ENCODE measurements at regions not wholly inside any gene's neighbourhood (a gene's known extent, or its start where the extent isn't known, plus 50 kb on each side); places are given as distances from the start of the nearest gene placed in this dataset.

DNA sequence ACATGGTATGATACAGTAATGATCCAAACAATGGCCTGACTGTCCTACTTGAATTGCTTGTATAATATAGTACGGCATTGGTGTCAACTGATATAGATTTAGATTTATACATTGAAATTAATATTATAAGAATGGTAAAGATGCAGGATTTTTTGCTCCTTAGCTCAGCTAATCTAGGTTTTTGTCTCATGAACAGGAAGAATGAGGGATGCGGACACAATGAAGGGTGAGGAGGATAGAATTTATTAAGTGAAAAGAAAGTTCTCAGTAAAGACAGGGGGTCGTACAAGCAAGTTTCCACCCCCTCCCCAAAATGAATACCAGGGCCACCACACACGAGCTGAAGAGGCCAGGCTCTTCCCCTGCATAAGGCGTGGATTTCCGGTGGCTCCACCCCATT is 96.1 kb downstream of the KCNA5 start:
- Histone ChIP-seq H3K4me2 (ENCODE audit: low read length) (no peak overlapping the region), H3K9me2 (ENCODE audit: insufficient read depth, low read length) (no peaks in the 10 kb centered on the region), H3K4me3 (ENCODE audit: low read depth, low read length, poor library complexity, severe bottlenecking) (no peak overlapping the region), H4K20me1 (ENCODE audit: insufficient read depth, low read length) (no peaks in the 10 kb centered on the region), H3K4me1 (ENCODE audit: insufficient read depth, low read length, poor library complexity, severe bottlenecking) (no peaks in the 10 kb centered on the region), H3K36me3 (ENCODE audit: insufficient read depth, low read length) (no peaks in the 10 kb centered on the region), H3K27ac (ENCODE audit: low read depth, low read length, poor library complexity, severe bottlenecking) (no peak overlapping the region), H2AFZ (ENCODE audit: low read length) (no peak overlapping the region), H3K9me3 (ENCODE audit: low read length) (no peaks in the 10 kb centered on the region), H3K79me2 (ENCODE audit: insufficient read depth, low read depth, low read length) (no peaks in the 10 kb centered on the region)
- no peak for TF ChIP-seq EZH2phosphoT487 (IDR thresholded peaks at IDR 0.05; ENCODE audit: borderline replicate concordance, low read depth, low read length)
- TF ChIP-seq, protein P1, sequence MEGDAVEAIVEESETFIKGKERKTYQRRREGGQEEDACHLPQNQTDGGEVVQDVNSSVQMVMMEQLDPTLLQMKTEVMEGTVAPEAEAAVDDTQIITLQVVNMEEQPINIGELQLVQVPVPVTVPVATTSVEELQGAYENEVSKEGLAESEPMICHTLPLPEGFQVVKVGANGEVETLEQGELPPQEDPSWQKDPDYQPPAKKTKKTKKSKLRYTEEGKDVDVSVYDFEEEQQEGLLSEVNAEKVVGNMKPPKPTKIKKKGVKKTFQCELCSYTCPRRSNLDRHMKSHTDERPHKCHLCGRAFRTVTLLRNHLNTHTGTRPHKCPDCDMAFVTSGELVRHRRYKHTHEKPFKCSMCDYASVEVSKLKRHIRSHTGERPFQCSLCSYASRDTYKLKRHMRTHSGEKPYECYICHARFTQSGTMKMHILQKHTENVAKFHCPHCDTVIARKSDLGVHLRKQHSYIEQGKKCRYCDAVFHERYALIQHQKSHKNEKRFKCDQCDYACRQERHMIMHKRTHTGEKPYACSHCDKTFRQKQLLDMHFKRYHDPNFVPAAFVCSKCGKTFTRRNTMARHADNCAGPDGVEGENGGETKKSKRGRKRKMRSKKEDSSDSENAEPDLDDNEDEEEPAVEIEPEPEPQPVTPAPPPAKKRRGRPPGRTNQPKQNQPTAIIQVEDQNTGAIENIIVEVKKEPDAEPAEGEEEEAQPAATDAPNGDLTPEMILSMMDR (conservative IDR thresholded peaks at IDR 0.05; ENCODE audit: low read length): no peak
- intact Hi-C loops (cut with micrococcal nuclease; ENCODE audit: unreplicated experiment): no loop called here
- no peak for DNase-seq (ENCODE audit: low spot score)
- ChIA-PET POLR2A (interaction anchor here (0.5 kb wide), 1 partner anchor 51 kb away, joined by 3 read pairs; no protein-coding TSS in a partner anchor), CTCF (ENCODE audit: unreplicated experiment) (no interaction called here)
- BruUV-seq (replicated peaks): no TSS peak

DNA sequence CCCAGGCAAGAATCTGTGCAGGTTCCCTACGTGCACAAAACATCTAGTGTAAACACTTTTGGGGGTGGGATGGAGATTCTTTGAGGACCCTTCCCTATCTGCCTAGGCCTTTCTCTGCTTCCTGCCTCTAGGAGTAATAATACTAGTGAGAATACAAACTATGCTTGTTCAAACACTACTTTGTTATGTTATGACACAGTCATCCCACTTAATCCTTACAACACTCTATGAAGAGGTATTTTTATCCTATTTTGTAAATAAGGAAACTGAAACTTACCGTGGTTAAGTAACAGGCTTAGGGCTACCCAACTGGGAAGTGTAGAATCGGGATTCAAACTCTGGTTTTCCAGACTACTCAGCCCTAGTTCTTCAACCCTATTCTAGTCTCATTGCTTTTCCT is 96.5 kb downstream of the KCNA5 start:
- Histone ChIP-seq H3K9me2 (ENCODE audit: insufficient read depth, low read length) (no peaks in the 10 kb centered on the region), H3K27ac (ENCODE audit: low read depth, low read length, poor library complexity, severe bottlenecking) (no peak overlapping the region), H3K9me3 (ENCODE audit: low read length) (no peaks in the 10 kb centered on the region), H2AFZ (ENCODE audit: low read length) (no peak overlapping the region), H4K20me1 (ENCODE audit: insufficient read depth, low read length) (no peaks in the 10 kb centered on the region), H3K4me1 (ENCODE audit: insufficient read depth, low read length, poor library complexity, severe bottlenecking) (no peaks in the 10 kb centered on the region), H3K4me3 (ENCODE audit: low read depth, low read length, poor library complexity, severe bottlenecking) (no peak overlapping the region), H3K4me2 (ENCODE audit: low read length) (no peak overlapping the region), H3K79me2 (ENCODE audit: insufficient read depth, low read depth, low read length) (no peaks in the 10 kb centered on the region), H3K36me3 (ENCODE audit: insufficient read depth, low read length) (no peaks in the 10 kb centered on the region)
- ChIA-PET CTCF (ENCODE audit: unreplicated experiment) (no interaction called here), POLR2A (no interaction called here)
- no TSS peak for BruUV-seq (replicated peaks)
- intact Hi-C loops (cut with micrococcal nuclease; ENCODE audit: unreplicated experiment): no loop called here
- DNase-seq (ENCODE audit: low spot score): no peak
- TF ChIP-seq, protein P1 (conservative IDR thresholded peaks at IDR 0.05; ENCODE audit: low read length): no peak
- no peak for TF ChIP-seq EZH2phosphoT487 (IDR thresholded peaks at IDR 0.05; ENCODE audit: borderline replicate concordance, low read depth, low read length)

DNA sequence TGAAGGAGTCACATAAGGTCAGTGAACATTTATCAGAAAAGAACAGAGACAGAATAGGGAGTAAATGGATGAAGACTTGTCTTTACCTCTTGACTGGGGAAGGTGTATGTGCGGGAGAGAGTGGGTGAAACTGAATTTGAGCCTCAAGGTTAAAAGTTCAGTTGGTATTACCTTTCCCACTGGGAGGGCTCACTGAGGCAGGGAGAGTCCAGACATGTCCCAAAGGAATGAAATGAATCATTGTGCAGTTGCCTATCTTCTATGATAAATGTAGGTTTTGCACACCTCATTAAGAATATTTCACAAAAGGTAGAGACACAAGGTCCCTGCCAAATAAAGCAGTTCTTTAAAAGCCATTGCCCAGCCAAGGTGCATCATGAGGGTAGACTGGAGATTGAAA is 105.2 kb downstream of the KCNA5 start:
- H3K4me2 ChIP-seq (ENCODE audit: low read length): no peak overlapping the region
- H3K4me1 ChIP-seq (ENCODE audit: insufficient read depth, low read length, poor library complexity, severe bottlenecking): no peaks in the 10 kb centered on the region
- H3K36me3 ChIP-seq (ENCODE audit: insufficient read depth, low read length): no peaks in the 10 kb centered on the region
- no peaks in the 10 kb centered on the region for H3K9me3 ChIP-seq (ENCODE audit: low read length)
- H3K27ac ChIP-seq (ENCODE audit: low read depth, low read length, poor library complexity, severe bottlenecking): no peak overlapping the region
- intact Hi-C loops (cut with micrococcal nuclease; ENCODE audit: unreplicated experiment): no loop called here
- ChIA-PET POLR2A (no interaction called here), CTCF (ENCODE audit: unreplicated experiment) (no interaction called here)
- no peak for DNase-seq (ENCODE audit: low spot score)
- no peaks in the 10 kb centered on the region for H3K9me2 ChIP-seq (ENCODE audit: insufficient read depth, low read length)
- no peaks in the 10 kb centered on the region for H4K20me1 ChIP-seq (ENCODE audit: insufficient read depth, low read length)
- H3K4me3 ChIP-seq (ENCODE audit: low read depth, low read length, poor library complexity, severe bottlenecking): no peak overlapping the region
- no peaks in the 10 kb centered on the region for H3K79me2 ChIP-seq (ENCODE audit: insufficient read depth, low read depth, low read length)
- H2AFZ ChIP-seq (ENCODE audit: low read length): no peak overlapping the region
- no TSS peak for BruUV-seq (replicated peaks)
- TF ChIP-seq, protein P1 (conservative IDR thresholded peaks at IDR 0.05; ENCODE audit: low read length): no peak
- no peak for TF ChIP-seq EZH2phosphoT487 (IDR thresholded peaks at IDR 0.05; ENCODE audit: borderline replicate concordance, low read depth, low read length)

Measured in OCI-LY7 (cell line).